ENCODE measurements at regions not wholly inside any gene's neighbourhood (a gene's known extent, or its start where the extent isn't known, plus 50 kb on each side); places are given as distances from the start of the nearest gene placed in this dataset.

- TF ChIP-seq, protein P1, sequence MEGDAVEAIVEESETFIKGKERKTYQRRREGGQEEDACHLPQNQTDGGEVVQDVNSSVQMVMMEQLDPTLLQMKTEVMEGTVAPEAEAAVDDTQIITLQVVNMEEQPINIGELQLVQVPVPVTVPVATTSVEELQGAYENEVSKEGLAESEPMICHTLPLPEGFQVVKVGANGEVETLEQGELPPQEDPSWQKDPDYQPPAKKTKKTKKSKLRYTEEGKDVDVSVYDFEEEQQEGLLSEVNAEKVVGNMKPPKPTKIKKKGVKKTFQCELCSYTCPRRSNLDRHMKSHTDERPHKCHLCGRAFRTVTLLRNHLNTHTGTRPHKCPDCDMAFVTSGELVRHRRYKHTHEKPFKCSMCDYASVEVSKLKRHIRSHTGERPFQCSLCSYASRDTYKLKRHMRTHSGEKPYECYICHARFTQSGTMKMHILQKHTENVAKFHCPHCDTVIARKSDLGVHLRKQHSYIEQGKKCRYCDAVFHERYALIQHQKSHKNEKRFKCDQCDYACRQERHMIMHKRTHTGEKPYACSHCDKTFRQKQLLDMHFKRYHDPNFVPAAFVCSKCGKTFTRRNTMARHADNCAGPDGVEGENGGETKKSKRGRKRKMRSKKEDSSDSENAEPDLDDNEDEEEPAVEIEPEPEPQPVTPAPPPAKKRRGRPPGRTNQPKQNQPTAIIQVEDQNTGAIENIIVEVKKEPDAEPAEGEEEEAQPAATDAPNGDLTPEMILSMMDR (IDR thresholded peaks at IDR 0.05) = no peak
- TF ChIP-seq POLR2A (IDR thresholded peaks at IDR 0.05) = no peak
- no peak overlapping the region for H3K4me3 ChIP-seq (ENCODE audit: low read depth, poor library complexity, severe bottlenecking)
- WGBS, 2 donors = 38 to 61% methylated on average over 2 of the region's 2 CpGs
- no peak for DNase-seq (ENCODE audit: low spot score in 2 of 2)
- intact Hi-C loops (cut with DNase I; ENCODE audit: low total_unique reads) = no loop called here
Observed at GRCh38 chrX:96407981-96408380, 276.7 kb upstream of the DIAPH2 start.

DNA sequence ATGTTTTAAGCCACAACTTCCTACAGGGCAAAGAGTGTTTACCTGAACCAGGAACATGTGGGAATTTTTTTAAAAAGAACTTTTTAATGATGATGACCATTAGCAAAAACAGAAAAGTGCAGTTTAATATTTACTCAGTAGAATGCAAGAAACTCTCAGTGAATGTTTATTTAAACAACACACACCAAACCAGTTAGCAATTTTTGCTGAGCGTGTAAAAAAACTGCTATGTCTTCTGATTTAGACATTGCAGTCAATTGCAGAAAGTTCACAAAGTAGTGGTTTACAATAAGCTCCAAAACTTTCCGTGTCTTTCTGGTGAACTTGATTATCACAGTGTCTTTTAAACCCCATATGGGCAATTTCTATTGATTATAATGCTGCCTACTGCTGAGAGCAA is 273.7 kb upstream of the DIAPH2 start:
- no peak overlapping the region for H3K4me3 ChIP-seq (ENCODE audit: low read depth, poor library complexity, severe bottlenecking)
- no peak for DNase-seq (ENCODE audit: low spot score in 2 of 2)
- no peak for TF ChIP-seq POLR2A (IDR thresholded peaks at IDR 0.05)
- TF ChIP-seq, protein P1 (IDR thresholded peaks at IDR 0.05) = no peak
- 75 to 92% methylated on average over 2 of the region's 2 CpGs for WGBS, 2 donors
- intact Hi-C loops (cut with DNase I; ENCODE audit: low total_unique reads) = no loop called here

GRCh38 chrX:96417695-96418094 is 266.9 kb upstream of the DIAPH2 start:
- intact Hi-C loops (cut with DNase I; ENCODE audit: low total_unique reads) = no loop called here
- 96 to 98% methylated on average over 4 of the region's 4 CpGs for WGBS, 2 donors

DNA sequence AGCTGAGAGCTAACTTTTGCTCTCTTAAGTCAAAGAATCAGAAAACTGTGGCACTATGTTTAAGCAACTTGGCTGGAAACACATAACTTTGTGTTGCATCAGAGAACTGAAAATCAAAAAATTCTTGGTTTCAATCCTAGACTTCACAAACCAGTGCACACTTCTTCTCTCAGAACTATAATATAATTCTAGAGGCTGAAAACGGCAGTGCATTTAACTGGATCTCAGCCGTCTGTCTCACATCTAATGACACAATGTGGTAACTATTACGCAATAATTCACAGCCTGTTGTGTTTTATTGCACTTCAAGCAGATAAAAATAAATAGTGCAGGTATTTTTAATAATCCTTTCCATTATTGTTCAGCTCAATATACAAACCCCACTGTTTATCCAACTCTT is 260.6 kb upstream of the DIAPH2 start:
- no peak for TF ChIP-seq POLR2A (IDR thresholded peaks at IDR 0.05)
- TF ChIP-seq, protein P1 (IDR thresholded peaks at IDR 0.05) = no peak
- 43 to 55% methylated on average over 3 of the region's 3 CpGs for WGBS, 2 donors
- H3K4me3 ChIP-seq (ENCODE audit: low read depth, poor library complexity, severe bottlenecking) = no peak overlapping the region
- intact Hi-C loops (cut with DNase I; ENCODE audit: low total_unique reads) = no loop called here
- DNase-seq (ENCODE audit: low spot score in 2 of 2) = no peak

More at GRCh38 chrX:96417695-96418094, 266.9 kb upstream of the DIAPH2 start:
- H3K4me3 ChIP-seq (ENCODE audit: low read depth, poor library complexity, severe bottlenecking) = no peak overlapping the region
- TF ChIP-seq, protein P1 (IDR thresholded peaks at IDR 0.05) = no peak
- TF ChIP-seq POLR2A (IDR thresholded peaks at IDR 0.05) = no peak
- no peak for DNase-seq (ENCODE audit: low spot score in 2 of 2)

DNA sequence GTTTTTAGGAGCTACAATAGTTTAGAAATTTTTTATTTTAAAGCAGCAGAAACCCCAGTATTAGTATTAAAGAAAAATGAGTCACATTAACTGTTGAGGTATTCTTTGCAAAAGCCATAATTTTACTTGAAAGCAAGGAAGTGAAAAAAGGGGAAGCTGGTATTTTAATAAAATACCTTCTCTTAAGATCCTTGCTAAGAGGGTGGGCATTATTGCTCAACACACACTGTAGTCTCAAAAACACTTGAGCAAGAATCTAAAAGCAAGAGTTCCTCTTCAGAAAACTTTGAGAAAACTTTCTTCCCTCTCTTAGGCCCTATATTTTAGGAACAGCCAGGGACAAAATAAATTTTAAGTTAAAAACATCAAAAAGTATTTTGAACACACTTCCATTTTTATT is 259.4 kb upstream of the DIAPH2 start:
- DNase-seq (ENCODE audit: low spot score in 2 of 2) = no peak
- TF ChIP-seq, protein P1 (IDR thresholded peaks at IDR 0.05) = no peak
- TF ChIP-seq POLR2A (IDR thresholded peaks at IDR 0.05) = no peak
- intact Hi-C loops (cut with DNase I; ENCODE audit: low total_unique reads) = no loop called here
- no peak overlapping the region for H3K4me3 ChIP-seq (ENCODE audit: low read depth, poor library complexity, severe bottlenecking)

GRCh38 chrX:96430756-96431455 is 253.7 kb upstream of the DIAPH2 start:
- 57 to 61% methylated on average over 2 of the region's 2 CpGs for WGBS, 2 donors
- TF ChIP-seq, protein P1 (IDR thresholded peaks at IDR 0.05) = no peak
- TF ChIP-seq POLR2A (IDR thresholded peaks at IDR 0.05) = no peak
- H3K4me3 ChIP-seq (ENCODE audit: low read depth, poor library complexity, severe bottlenecking) = no peak overlapping the region
- intact Hi-C loops (cut with DNase I; ENCODE audit: low total_unique reads) = no loop called here
- no peak for DNase-seq (ENCODE audit: low spot score in 2 of 2)
